BJ (cell line): ENCODE measurements at regions not wholly inside any gene's neighbourhood (a gene's known extent, or its start where the extent isn't known, plus 50 kb on each side); places are given as distances from the start of the nearest gene placed in this dataset.

Experiments
- CTCF ChIA-PET: fragments of 350-600 bp; formaldehyde crosslinking; extraction: SDS; loops from one replicate; lab custom pipeline; 2021; ENCODE audit warnings: antibody characterized with exemption, inconsistent platforms; lab: Yijun Ruan, JAX
- POLR2A ChIA-PET: fragments of 300-600 bp; sonication (Branson Sonifier 250); formaldehyde crosslinking; extraction: SDS; loops from one replicate; lab custom pipeline; 2021; ENCODE audit warnings: antibody characterized with exemption; lab: Charles Lee
- DNase-seq: peaks from one replicate; pipeline ENCODE4 v3.0.0-alpha.2; 2011; ENCODE audit warnings: low read depth
- H3K27me3 ChIP-seq: 2 replicates; pipeline ENCODE4 v1.6.0; 2011; ENCODE audit warnings: low read length; ENCODE audit not compliant: control insufficient read depth, insufficient read depth
- H3K36me3 ChIP-seq: 2 replicates; pipeline ENCODE4 v1.5.1; 2011; ENCODE audit warnings: low read length; ENCODE audit not compliant: control insufficient read depth, insufficient read depth
- H3K4me3 ChIP-seq: 2 replicates; pipeline ENCODE4 v1.5.1; 2011; ENCODE audit warnings: low read depth, mild to moderate bottlenecking, control low read depth, low read length
- TF ChIP-seq, protein P1 (sequence below): IDR thresholded peaks from 2 replicates; pipeline ENCODE4 v1.5.1; 2011; ENCODE audit warnings: low read depth, mild to moderate bottlenecking, control low read depth, inconsistent platforms, low read length, moderate library complexity; ENCODE audit not compliant: insufficient read depth

DNA sequence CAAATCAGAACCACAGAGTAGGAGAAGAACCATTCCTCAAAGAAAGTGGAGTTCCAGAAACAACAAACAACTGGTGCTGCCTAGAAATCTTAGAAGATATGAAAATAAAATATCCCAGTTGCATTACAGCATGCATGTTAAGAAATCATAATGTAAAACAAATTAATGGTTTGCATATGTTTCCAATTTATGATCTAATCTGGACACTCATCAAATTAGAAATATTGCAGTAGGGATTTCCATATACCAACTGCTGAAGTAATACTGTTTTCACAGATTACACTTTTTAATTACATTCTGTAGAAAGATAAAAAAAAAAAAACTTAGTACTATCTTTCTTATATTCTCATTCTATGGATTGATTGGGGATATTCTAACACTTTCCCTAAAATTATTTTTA, 1034.6 kb upstream of the C9orf72 start:
- POLR2A ChIA-PET = no interaction called here
- Histone ChIP-seq H3K4me3 (no peak overlapping the region), H3K27me3 (no peaks in the 10 kb centered on the region), H3K36me3 (no peaks in the 10 kb centered on the region)
- DNase-seq = no peak
- TF ChIP-seq, protein P1, sequence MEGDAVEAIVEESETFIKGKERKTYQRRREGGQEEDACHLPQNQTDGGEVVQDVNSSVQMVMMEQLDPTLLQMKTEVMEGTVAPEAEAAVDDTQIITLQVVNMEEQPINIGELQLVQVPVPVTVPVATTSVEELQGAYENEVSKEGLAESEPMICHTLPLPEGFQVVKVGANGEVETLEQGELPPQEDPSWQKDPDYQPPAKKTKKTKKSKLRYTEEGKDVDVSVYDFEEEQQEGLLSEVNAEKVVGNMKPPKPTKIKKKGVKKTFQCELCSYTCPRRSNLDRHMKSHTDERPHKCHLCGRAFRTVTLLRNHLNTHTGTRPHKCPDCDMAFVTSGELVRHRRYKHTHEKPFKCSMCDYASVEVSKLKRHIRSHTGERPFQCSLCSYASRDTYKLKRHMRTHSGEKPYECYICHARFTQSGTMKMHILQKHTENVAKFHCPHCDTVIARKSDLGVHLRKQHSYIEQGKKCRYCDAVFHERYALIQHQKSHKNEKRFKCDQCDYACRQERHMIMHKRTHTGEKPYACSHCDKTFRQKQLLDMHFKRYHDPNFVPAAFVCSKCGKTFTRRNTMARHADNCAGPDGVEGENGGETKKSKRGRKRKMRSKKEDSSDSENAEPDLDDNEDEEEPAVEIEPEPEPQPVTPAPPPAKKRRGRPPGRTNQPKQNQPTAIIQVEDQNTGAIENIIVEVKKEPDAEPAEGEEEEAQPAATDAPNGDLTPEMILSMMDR = no peak
- CTCF ChIA-PET = no interaction called here

DNA sequence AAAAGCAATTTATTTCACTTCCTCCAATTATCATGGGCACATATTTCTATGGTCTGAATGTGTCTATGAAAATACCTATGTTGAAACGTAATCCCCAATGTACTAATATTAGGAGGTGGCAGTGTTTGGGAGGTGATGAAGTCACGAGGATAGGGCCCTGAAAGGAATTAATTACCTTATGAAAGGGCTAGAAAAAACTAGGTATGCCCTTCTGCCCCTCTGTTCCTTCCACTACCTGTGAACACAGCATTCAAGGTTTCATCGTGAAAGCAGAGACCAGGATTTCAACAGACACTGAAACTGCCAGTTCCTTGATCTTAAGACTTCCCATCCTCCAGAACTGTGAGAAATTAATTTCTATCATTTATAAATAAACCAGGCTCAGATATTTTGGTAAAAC, 1037.1 kb upstream of the C9orf72 start:
- H3K4me3 ChIP-seq = no peak overlapping the region
- ChIA-PET CTCF (no interaction called here), POLR2A (no interaction called here)
- H3K27me3 ChIP-seq = no peaks in the 10 kb centered on the region
- H3K36me3 ChIP-seq = no peaks in the 10 kb centered on the region
- no peak for DNase-seq
- TF ChIP-seq, protein P1 = no peak

DNA sequence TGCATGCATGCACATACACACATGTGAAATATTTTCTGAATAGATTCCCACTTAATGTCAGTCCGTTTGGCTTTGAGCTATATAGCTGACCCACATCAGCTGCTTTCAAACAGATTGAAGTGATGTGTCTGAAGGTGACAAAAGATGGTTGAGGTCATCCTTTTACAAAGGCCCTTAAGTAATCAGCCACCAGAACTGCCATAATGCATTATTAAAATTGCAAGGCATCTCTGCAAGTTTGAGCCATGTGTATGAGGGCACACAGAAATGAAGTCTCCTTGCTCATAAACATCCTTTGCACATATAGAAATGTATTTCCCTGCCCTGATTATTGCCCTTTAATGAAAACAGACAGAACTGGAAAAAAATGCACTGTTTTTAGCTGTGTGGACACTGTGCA, 1043.0 kb upstream of the C9orf72 start:
- TF ChIP-seq, protein P1 = no peak
- CTCF ChIA-PET = no interaction called here
- H3K4me3 ChIP-seq = no peak overlapping the region
- no peak for DNase-seq
- POLR2A ChIA-PET = no interaction called here
- no peaks in the 10 kb centered on the region for H3K27me3 ChIP-seq
- no peaks in the 10 kb centered on the region for H3K36me3 ChIP-seq

DNA sequence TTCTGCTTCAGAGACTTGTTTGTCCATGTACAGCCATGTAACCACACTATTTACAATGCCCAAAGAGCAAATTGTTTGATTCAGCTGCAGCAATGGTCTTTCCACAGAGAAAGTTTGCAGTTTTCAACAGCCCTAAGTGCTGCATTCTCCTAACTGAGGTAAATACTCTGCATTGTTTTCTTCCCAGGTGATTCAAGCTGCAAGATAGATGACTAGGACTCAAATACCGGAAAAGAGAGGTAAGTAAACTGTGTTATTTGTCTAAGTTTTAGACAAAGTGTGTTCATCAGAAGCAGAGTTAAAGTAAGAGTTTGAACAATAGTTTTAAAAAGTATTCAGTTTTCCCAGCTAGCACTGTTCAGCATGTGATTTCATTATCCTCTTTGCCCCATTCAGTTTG, 1046.7 kb upstream of the C9orf72 start:
- Histone ChIP-seq H3K36me3 (no peaks in the 10 kb centered on the region), H3K4me3 (no peak overlapping the region), H3K27me3 (no peaks in the 10 kb centered on the region)
- POLR2A ChIA-PET = no interaction called here
- DNase-seq = no peak
- TF ChIP-seq, protein P1 = no peak
- CTCF ChIA-PET = no interaction called here

DNA sequence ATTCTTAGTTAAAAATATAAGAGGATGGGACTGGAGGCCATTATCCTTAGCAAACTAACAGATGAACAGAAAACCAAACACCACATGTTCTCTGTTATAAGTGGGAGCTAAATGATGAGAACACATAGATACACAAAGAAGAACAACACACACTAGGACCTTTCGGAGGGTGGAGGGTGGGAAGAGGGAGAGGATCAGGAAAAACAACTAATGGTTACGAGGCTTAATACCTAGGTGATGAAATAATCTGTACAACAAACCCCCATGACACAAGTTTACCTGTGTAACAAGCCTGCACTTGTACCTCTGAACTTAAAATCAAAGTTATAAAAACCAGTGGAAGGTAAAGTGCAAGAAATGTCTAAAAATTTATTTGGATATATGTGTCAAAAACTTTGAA, 1047.4 kb upstream of the C9orf72 start:
- DNase-seq = no peak
- no peak overlapping the region for H3K4me3 ChIP-seq
- CTCF ChIA-PET = no interaction called here
- no peaks in the 10 kb centered on the region for H3K27me3 ChIP-seq
- POLR2A ChIA-PET = no interaction called here
- no peaks in the 10 kb centered on the region for H3K36me3 ChIP-seq
- TF ChIP-seq, protein P1 = no peak
